ENCODE measurements at regions not wholly inside any gene's neighbourhood (a gene's known extent, or its start where the extent isn't known, plus 50 kb on each side); places are given as distances from the start of the nearest gene placed in this dataset.

DNA sequence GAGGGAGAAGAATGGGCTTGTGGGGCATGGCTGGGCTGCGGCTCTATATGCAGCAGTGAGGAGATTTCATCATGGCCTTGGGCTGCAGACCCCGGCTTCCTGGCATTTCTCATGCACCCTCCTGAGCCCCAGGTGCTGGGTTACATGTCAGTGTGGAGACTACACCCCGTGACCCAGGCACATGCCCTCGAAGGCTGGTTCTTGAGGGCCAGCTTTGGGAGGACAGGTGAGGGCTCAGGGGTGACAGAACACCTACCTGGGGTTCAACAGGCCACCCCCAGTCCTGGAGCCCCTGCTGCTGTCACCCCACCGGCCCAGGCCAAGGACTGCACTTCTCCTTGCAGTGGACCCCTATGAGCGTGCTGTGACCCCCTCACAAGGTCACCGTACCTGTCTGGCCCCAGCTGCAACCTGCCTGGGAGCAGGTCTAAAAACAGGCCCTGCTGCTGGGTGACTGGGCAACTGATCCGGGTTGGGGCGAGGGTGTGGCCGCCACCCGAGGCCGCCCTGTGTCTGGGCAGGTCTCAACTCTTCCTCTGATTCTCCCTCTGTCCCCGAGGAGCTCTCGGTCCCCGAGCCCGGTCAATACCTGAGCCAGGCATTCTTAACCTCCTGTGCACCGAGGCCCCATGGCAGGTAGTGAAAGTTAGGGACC lies 94.8 kb upstream of the OTOS start:
- TF ChIP-seq, protein P1, sequence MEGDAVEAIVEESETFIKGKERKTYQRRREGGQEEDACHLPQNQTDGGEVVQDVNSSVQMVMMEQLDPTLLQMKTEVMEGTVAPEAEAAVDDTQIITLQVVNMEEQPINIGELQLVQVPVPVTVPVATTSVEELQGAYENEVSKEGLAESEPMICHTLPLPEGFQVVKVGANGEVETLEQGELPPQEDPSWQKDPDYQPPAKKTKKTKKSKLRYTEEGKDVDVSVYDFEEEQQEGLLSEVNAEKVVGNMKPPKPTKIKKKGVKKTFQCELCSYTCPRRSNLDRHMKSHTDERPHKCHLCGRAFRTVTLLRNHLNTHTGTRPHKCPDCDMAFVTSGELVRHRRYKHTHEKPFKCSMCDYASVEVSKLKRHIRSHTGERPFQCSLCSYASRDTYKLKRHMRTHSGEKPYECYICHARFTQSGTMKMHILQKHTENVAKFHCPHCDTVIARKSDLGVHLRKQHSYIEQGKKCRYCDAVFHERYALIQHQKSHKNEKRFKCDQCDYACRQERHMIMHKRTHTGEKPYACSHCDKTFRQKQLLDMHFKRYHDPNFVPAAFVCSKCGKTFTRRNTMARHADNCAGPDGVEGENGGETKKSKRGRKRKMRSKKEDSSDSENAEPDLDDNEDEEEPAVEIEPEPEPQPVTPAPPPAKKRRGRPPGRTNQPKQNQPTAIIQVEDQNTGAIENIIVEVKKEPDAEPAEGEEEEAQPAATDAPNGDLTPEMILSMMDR (IDR thresholded peaks at IDR 0.05; ENCODE audit: low read depth, low read length) = no peak
- H3K9me3 ChIP-seq = no peaks in the 10 kb centered on the region; the same call in 1 of the 2 replicates
- H3K4me3 ChIP-seq (ENCODE audit: low read depth, low read length) = no peak overlapping the region
- no peaks in the 10 kb centered on the region for H3K27me3 ChIP-seq
- H3K36me3 ChIP-seq = no peaks in the 10 kb centered on the region
- DNase-seq = no peak
- peaks cover 25% of the 10 kb centered on the region for H3K4me1 ChIP-seq

DNA sequence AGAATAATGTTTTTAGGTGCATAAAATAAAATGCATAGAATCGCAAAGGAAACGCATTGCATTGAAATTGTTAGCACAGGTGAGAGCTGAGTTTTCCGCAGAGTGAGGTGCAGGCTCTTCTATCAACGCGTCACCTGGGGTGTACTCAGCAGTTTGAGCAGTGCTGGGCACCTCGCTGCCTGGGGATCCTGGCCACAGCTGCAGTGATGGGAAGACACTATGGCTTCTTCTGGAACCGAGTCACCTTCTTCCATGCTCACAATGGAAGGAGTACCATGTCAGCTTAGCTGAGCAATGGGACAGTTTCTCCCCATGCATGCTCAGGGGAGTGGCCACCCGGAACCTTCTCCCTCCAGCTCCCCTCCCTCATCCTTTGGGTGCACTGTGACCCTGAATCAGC lies 95.4 kb upstream of the OTOS start:
- DNase-seq = no peak
- Histone ChIP-seq H3K9me3 (no peaks in the 10 kb centered on the region; the same call in 1 of the 2 replicates), H3K27me3 (no peaks in the 10 kb centered on the region), H3K36me3 (no peaks in the 10 kb centered on the region), H3K4me1 (peaks cover 25% of the 10 kb centered on the region), H3K4me3 (ENCODE audit: low read depth, low read length) (no peak overlapping the region)
- TF ChIP-seq, protein P1 (IDR thresholded peaks at IDR 0.05; ENCODE audit: low read depth, low read length) = no peak

DNA sequence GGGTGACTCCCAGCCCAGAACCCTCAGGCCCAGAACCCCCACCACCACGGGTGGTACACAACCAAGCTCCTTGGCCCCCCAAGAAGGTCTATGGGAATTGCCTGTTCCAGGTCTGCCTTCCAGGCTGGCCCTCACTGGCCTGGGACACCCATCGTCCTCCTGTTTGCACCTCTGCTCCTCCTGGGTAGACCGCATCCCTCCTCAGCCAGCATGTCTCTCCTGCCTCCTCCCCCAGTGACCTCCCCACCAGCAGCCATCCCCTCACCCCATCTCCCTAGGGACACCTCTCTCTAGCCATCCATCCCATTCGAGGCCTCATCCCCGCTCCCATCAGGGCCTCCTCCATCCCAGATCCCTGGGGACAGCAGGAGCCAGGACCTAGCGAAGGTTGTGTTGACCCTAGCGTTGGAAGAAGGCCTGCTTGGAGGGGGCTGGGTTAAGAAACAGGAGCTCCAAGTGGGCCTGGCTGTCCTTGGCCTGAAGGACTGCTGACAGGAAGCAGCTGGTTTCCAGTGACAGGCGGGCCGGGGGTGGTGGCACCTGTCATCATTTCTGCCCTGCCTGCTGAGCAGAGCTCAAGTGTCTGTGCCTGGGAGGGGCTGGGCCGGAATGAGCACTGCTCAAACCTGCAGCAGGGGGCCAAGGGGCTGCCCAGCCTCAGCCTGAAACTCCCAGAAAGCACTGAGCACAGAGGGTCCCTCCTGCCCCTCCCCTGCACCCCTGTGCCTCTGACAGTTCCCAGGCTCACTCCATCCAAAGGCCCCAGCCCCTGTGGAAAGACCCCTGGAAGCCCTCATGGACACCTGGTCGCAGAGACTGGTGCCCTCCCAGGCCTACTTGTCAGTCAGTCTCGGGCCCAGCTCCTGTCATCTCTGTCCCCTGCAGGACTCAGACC lies 96.0 kb upstream of the OTOS start:
- TF ChIP-seq, protein P1 (IDR thresholded peaks at IDR 0.05; ENCODE audit: low read depth, low read length) = 0 out of 2 replicates have a peak, but pooled peaks have one; percentile 2
- H3K36me3 ChIP-seq = no peaks in the 10 kb centered on the region

DNA sequence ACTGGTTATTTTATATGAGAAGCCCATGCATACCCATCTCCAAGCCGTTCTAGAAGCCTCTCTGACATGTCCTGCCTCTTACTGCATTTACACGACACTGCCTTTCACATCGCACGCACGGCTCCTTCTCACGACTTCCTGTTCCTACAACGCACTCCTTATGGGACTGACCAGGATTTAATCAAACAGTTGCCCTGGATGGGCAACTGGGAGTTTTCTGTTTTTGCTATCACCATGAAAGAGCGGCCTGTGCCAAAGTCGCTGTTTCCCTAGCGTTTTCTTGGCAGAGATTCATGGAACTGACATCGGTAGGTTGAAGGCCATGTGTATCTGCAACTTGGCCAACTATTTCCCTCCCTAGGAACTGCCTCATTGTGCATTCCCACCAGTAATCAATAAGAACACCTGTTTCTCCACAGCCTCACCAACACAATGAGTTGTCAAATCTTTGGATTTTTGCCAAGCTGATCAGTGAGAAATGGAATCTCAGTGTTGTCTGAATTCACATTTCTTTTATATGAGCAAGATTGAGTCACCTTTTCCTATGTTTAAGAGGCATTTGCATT lies 97.2 kb upstream of the OTOS start:
- H3K27me3 ChIP-seq = no peaks in the 10 kb centered on the region
- no peaks in the 10 kb centered on the region for H3K36me3 ChIP-seq
- TF ChIP-seq, protein P1 (IDR thresholded peaks at IDR 0.05; ENCODE audit: low read depth, low read length) = no peak
- H3K4me1 ChIP-seq = peaks cover 25% of the 10 kb centered on the region
- no peak for DNase-seq
- no peak overlapping the region for H3K4me3 ChIP-seq (ENCODE audit: low read depth, low read length)
- no peaks in the 10 kb centered on the region; the same call in 1 of the 2 replicates for H3K9me3 ChIP-seq

More for the DNA sequence above, 96.0 kb upstream of the OTOS start:
- H3K9me3 ChIP-seq = no peaks in the 10 kb centered on the region; the same call in 1 of the 2 replicates
- H3K4me1 ChIP-seq = peaks cover 25% of the 10 kb centered on the region
- H3K27me3 ChIP-seq = no peaks in the 10 kb centered on the region
- peak; percentile 90 for DNase-seq
- H3K4me3 ChIP-seq (ENCODE audit: low read depth, low read length) = no peak overlapping the region

DNA sequence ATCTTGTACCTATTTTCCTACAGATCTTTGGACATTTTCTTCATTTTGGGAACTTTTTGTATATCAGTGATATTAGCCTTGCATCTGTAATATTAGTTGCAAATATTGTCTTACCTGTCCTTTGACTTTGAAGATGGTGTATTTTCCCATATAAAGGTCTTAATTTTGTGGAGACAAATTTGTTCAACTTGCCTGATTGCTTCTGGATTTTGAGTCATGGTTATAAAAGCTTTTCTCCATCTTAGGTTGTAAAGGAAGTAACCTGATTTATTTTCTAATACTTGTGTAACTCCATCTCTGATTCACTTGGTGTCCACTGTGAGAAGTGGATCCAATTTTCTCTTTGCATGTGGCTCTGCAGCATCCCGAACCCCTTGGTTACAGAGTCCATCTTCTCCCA lies 97.7 kb upstream of the OTOS start:
- Histone ChIP-seq H3K36me3 (no peaks in the 10 kb centered on the region), H3K4me1 (peaks cover 25% of the 10 kb centered on the region), H3K4me3 (ENCODE audit: low read depth, low read length) (no peak overlapping the region), H3K9me3 (no peaks in the 10 kb centered on the region), H3K27me3 (no peaks in the 10 kb centered on the region)
- DNase-seq = no peak
- TF ChIP-seq, protein P1 (IDR thresholded peaks at IDR 0.05; ENCODE audit: low read depth, low read length) = no peak
